ENCODE measurements at regions not wholly inside any gene's neighbourhood (a gene's known extent, or its start where the extent isn't known, plus 50 kb on each side); places are given as distances from the start of the nearest gene placed in this dataset.

DNA sequence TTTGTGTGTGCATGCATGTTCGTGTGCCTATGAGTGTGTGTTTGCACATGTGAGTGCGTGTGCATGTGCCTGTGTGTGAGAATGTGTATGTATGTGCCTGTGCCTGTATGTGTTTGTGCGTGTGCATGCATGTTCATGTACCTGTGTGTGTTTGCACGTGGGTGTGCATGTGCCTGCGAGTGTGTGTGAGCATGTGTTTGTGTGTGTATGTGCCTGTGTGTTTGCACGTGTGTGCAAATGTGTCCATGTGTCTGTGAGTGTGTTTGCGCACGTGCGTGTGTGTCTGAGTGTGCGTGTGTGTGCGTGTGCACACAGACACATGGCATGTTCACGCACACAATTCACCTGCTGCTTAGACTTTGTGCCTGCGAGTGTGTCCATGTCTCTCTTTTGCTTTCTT is 853.5 kb upstream of the SALL3 start:
- no peak for DNase-seq (ENCODE audit: low read depth)
- no peak overlapping the region for H3K4me3 ChIP-seq (replicated peaks; ENCODE audit: low read depth, low read length)
- TF ChIP-seq, protein P1, sequence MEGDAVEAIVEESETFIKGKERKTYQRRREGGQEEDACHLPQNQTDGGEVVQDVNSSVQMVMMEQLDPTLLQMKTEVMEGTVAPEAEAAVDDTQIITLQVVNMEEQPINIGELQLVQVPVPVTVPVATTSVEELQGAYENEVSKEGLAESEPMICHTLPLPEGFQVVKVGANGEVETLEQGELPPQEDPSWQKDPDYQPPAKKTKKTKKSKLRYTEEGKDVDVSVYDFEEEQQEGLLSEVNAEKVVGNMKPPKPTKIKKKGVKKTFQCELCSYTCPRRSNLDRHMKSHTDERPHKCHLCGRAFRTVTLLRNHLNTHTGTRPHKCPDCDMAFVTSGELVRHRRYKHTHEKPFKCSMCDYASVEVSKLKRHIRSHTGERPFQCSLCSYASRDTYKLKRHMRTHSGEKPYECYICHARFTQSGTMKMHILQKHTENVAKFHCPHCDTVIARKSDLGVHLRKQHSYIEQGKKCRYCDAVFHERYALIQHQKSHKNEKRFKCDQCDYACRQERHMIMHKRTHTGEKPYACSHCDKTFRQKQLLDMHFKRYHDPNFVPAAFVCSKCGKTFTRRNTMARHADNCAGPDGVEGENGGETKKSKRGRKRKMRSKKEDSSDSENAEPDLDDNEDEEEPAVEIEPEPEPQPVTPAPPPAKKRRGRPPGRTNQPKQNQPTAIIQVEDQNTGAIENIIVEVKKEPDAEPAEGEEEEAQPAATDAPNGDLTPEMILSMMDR (IDR thresholded peaks at IDR 0.05; ENCODE audit: low read length, missing control alignments) = no peak

DNA sequence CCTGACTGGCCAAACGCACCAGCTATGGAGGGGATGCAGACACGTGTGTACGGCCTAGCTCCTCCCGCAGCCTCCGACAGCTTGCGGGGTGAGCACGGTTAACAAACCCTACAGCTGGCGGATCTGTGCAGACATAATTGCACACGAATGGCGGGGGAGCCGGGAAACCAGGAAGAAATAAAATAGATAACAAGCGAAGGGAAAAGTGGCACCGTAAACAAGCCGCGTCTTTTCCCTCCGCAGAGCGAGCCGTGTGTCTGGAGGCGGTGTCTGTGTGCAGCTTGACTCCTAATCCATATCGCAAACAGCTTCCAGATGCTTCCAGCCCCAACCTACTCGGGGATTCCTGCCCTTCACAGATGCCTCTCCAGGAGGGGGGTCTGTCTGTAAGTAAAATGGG is 853.1 kb upstream of the SALL3 start:
- no peak for DNase-seq (ENCODE audit: low read depth)
- no peak overlapping the region for H3K4me3 ChIP-seq (replicated peaks; ENCODE audit: low read depth, low read length)
- TF ChIP-seq, protein P1 (IDR thresholded peaks at IDR 0.05; ENCODE audit: low read length, missing control alignments) = no peak

DNA sequence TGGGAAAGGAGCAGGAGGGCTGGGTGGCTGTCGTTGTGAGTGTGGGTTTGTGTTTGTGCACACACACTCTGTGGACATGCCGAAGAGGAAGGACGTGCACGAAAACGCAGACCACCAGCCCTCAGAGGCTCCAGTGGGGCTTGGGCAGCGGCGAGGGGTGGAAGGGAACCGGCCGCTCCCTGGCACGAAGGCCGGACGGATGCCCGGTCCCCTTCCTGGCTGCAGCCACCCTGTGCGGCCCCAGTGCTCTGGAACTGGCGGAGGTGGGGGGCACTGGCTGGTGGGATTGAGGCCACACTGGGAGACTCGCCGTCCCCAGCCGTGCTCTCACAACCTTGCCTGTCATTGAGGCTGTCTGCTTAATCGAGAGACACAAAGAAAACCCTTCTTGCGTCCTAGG is 852.6 kb upstream of the SALL3 start:
- TF ChIP-seq, protein P1 (IDR thresholded peaks at IDR 0.05; ENCODE audit: low read length, missing control alignments) = no peak
- no peak for DNase-seq (ENCODE audit: low read depth)
- H3K4me3 ChIP-seq (replicated peaks; ENCODE audit: low read depth, low read length) = no peak overlapping the region

DNA sequence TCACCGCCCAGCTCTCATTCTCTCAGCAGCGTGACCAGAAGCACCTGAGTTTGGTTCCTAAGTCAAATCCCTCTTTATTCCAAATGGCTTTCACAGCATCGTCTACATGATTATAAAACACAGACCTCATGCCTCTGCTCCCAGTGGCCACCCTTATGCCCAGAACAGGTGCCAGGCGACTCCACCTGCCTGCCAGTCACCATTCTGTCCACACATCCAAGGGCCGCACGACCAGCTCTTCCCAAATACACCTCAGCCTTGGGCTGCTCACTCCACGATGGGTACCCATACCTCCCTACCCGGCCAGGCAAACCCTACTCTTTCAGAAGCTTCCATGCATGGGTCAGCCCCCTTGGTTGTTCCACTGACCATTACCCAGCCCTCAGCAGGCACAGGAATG is 851.6 kb upstream of the SALL3 start:
- TF ChIP-seq, protein P1 (IDR thresholded peaks at IDR 0.05; ENCODE audit: low read length, missing control alignments) = no peak
- no peak overlapping the region for H3K4me3 ChIP-seq (replicated peaks; ENCODE audit: low read depth, low read length)
- no peak for DNase-seq (ENCODE audit: low read depth)

DNA sequence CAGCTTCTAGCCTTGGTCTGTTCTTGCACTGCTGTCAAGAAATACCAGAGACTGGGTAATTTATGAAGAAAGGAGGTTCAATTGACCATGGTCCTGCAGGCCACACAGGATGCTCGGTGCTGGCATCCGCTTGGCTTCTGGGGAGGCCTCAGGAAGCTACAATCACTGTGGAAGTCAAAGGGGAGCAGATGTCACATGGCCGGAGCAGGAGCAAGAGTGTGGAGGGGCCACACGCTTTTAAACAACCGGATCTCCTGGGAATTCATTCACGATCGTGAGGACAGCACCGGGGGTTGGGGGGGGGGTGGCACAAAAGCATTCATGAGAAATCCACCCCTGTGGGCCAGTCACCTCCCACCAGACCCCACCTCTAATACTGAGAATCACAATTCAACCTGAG is 850.4 kb upstream of the SALL3 start:
- no peak for DNase-seq (ENCODE audit: low read depth)
- no peak overlapping the region for H3K4me3 ChIP-seq (replicated peaks; ENCODE audit: low read depth, low read length)
- TF ChIP-seq, protein P1 (IDR thresholded peaks at IDR 0.05; ENCODE audit: low read length, missing control alignments) = no peak

DNA sequence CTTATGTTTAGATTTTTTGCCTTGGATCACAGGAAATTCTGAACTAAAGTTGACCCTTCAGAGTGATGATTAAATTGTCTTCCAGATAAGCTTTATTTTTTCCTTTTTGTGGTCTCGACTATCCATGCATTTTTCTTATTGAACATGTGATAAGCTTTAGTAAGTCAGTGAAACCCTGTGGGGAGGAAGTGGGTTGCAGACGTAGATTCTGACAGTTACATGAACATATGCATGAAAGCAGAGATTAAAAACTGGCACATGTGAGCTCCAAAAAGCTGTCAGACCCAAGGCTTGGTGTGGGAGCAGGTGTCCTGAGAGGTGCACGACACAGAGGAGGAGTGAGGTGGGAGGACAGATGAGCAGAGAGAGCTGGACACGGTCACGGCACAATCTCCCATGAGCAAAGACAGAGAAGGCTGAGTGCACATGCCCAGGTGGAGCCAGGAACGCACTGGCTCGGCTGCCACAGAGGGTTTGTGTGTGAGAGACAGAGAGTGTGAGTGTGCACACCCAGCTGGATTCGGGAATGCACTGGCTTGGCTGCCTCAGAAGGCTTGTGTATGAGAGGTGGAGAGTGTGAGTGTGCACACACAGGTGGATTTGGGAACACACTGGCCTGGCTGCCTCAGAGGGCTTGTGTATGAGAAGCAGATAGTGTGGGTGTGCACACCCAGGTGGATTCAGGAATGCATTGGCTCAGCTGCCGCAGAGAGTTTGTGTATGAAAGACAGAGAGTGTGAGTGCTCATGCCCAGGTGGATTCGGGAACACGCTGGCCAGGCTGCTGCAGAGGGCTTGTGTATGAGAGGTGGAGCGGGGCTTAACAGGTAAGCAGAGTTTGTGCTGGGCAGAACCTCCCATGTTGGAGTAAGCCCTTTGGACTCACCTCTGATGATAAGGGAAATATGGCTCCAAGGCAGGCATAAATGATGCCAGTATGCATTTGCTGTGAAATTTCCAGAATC is 849.1 kb upstream of the SALL3 start:
- TF ChIP-seq, protein P1 (IDR thresholded peaks at IDR 0.05; ENCODE audit: low read length, missing control alignments) = no peak
- DNase-seq (ENCODE audit: low read depth) = no peak
- no peak overlapping the region for H3K4me3 ChIP-seq (replicated peaks; ENCODE audit: low read depth, low read length)

DNA sequence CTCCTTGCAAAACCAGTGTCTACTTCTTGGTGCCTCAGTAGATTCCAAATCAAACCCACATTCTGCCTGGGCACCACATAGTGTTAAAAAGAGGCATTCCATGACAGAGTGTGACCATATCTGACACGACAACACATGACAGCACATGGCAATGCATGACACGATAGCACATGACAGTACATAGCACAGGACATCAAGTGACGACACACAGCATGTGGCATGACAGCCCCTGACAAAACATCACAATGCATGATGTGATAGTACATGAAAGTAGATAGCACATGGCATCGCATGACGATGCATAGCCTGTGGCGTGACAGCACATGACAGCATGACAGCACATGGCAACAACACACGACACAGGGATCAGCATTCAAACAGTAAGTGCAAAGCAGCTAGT is 845.9 kb upstream of the SALL3 start:
- TF ChIP-seq, protein P1 (IDR thresholded peaks at IDR 0.05; ENCODE audit: low read length, missing control alignments) = no peak
- no peak overlapping the region for H3K4me3 ChIP-seq (replicated peaks; ENCODE audit: low read depth, low read length)

More for the DNA sequence above, 845.9 kb upstream of the SALL3 start:
- no peak for DNase-seq (ENCODE audit: low read depth)

Measured in fibroblast of pulmonary artery (primary cell).